GM13977 (cell line): ENCODE measurements at regions not wholly inside any gene's neighbourhood (a gene's known extent, or its start where the extent isn't known, plus 50 kb on each side); places are given as distances from the start of the nearest gene placed in this dataset.
A peak's percentile ranks its signal among the peaks of the same experiment; 100 is the strongest.

Experiments
- DNase-seq: peaks from one replicate; pipeline ENCODE4 v3.0.0; 2012; ENCODE audit warnings: low spot score
- CTCF ChIP-seq: IDR thresholded peaks from 2 replicates; pipeline ENCODE4 v1.5.1; 2012; ENCODE audit warnings: mild to moderate bottlenecking, control low read depth; ENCODE audit not compliant: insufficient read depth; ENCODE audit errors: extremely low read depth, missing control alignments
- in situ Hi-C: fragments of 300-500 bp; cut with MboI; formaldehyde crosslinking; loops from one replicate; pipeline ENCODE4 v1.12.0; 2022; ENCODE audit warnings: low sequenced_read_pairs, low pct_unique_long_range_greater_than_20kb, mixed read lengths, inconsistent platforms; ENCODE audit not compliant: unreplicated experiment

GRCh38 chr2:15796167-15796942 lies 144.0 kb upstream of the MYCN start:
- no peak for DNase-seq
- TF ChIP-seq CTCF, result no peak
- in situ Hi-C loops, result no loop called here

GRCh38 chr2:15797231-15797938 lies 143.0 kb upstream of the MYCN start:
- TF ChIP-seq CTCF, result peak; percentile 14
- DNase-seq, result no peak
- in situ Hi-C loops, result no loop called here

- DNase-seq, result no peak
- in situ Hi-C loops, result no loop called here
- TF ChIP-seq CTCF, result no peak
Measured at GRCh38 chr2:15797939-15798281, 142.4 kb upstream of the MYCN start.

GRCh38 chr2:15798701-15799431 lies 141.5 kb upstream of the MYCN start:
- TF ChIP-seq CTCF, result no peak
- no peak for DNase-seq
- in situ Hi-C loops, result no loop called here

GRCh38 chr2:15799432-15799827 lies 140.9 kb upstream of the MYCN start:
- DNase-seq, result no peak
- in situ Hi-C loops, result no loop called here
- no peak for TF ChIP-seq CTCF

DNA sequence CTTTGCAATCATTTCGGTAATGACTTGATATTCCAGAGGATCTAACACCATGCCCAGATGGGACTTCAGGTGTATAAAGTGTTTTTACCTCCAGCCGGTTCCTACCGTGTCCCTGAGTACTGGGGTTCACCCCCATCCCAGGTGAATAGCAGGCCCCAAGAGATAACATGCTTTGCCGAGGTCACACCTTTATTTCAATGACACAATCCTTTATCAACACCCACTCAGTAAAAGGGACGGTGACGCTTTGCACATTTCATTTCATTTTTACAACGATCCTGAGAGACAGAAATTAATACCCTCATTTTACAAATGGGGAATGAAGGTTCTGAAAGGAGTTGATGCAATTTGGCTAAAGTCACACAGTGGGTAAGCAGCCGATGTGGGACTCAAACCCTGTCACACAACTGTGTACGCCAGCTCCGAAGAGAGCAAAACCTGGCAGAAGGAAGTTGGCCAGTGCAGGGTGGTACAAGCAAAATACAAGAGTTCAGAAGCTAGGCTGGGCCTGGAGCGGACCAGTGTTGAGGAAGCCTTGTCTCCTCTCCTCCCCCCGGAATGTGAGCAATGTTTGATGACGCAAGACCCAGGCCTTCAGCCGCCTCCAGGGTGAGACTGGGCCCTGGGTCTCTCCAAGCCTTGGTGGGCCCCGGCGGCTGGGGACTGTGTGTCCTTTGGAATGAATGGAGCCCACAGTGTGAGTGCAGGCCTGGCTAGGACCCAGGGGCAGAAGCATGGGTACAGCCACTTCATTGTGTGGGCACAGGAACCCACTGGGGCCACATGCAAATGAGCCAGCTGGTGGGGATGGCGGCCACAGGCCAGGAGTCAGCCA lies 139.6 kb upstream of the MYCN start:
- DNase-seq, result no peak

More for the DNA sequence above, 139.6 kb upstream of the MYCN start:
- in situ Hi-C loops, result no loop called here
- TF ChIP-seq CTCF, result no peak
